ENCODE measurements at regions not wholly inside any gene's neighbourhood (a gene's known extent, or its start where the extent isn't known, plus 50 kb on each side); places are given as distances from the start of the nearest gene placed in this dataset.
"Not testable (repeated sequence)": the region's sequence is repeated elsewhere in the genome, so short reads cannot be mapped to it uniquely, and the experiment has no call there.

GRCh38 chr6:149127212-149127611 lies 190.3 kb upstream of the TAB2 start:
- no peak for DNase-seq (ENCODE audit: low read depth in 1 of 2, low spot score in 1 of 2)

GRCh38 chr6:149128489-149129145 lies 188.9 kb upstream of the TAB2 start:
- no peak for DNase-seq (ENCODE audit: low read depth in 1 of 2, low spot score in 1 of 2)

DNA sequence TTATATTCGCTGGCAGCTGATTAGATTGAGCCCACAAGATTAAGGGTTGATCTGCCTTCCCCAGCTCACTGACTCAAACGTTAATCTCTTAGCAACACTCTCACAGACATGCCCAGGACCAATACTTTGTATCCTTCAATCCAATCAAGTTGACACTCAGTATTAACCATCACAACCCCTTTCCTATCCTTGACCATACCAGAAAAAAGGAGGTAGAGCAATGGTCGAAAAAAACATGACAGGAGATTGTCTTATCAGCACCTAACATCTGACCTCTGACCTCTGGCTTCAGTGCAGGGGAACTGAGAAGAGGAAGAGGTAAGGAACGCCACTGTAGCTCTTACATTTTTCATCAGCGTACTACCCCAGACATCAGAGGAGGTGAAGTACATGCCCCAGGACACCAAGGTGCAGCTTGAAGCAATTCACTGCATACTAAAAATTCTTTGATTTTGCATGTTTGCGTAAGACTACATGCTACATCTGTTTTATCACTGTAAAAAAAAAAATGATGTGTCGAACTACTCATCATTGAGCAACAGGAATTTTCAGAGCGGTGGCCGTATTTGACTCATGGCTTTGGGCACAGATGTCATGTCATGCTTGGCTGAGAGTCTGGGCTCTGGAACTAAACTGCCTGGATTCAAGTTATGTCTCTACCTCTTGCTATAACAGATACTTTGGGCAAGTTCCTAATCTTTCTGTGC lies 188.0 kb upstream of the TAB2 start:
- no peak for DNase-seq (ENCODE audit: low read depth in 1 of 2, low spot score in 1 of 2)

DNA sequence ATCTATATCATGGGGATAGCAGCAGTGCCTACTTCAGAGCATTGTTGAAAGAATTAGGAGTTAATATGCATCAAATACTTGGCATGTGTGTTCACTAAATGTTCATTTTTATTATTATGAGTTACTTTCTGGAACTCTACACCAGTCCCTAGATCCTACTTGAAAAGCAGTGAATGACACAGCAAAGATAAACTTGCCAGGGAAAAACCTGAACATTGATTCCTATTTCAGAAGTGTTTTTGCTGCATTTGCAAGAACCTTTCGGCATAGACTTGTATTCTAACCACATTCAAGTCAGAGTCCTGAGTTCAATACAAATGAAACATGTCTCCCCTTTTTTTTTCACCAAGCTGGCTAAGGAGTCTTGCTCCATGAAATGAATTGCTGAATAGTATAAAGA lies 187.4 kb upstream of the TAB2 start:
- no peak for DNase-seq (ENCODE audit: low read depth in 1 of 2, low spot score in 1 of 2)

DNA sequence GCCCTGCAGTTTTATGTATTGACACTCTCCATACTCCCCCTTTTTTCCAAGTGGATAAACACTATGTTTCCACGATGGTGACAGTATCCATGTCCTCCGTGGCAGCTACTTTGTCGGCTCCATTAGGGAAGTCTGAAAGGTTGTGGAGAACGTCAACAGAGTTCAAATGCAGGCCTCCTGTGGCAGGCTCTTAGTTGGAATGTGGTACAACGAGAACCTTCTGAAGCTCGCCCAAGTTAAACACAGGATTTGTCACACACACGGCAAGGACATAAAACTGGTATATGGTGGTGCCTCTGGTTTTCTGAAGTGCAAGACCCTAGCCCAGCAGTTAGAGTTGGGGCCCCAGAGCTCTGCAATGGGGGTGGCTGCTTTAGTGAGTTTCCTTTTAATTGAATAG lies 187.0 kb upstream of the TAB2 start:
- no peak for DNase-seq (ENCODE audit: low read depth in 1 of 2, low spot score in 1 of 2)

GRCh38 chr6:149131891-149132290 lies 185.6 kb upstream of the TAB2 start:
- DNase-seq (ENCODE audit: low read depth in 1 of 2, low spot score in 1 of 2) = no peak

- DNase-seq (ENCODE audit: low read depth in 1 of 2, low spot score in 1 of 2) = no peak
These were observed 185.2 kb upstream of the TAB2 start for GRCh38 chr6:149132336-149132735.

GRCh38 chr6:149134511-149134933 lies 183.0 kb upstream of the TAB2 start:
- no peak for DNase-seq (ENCODE audit: low read depth in 1 of 2, low spot score in 1 of 2)

DNA sequence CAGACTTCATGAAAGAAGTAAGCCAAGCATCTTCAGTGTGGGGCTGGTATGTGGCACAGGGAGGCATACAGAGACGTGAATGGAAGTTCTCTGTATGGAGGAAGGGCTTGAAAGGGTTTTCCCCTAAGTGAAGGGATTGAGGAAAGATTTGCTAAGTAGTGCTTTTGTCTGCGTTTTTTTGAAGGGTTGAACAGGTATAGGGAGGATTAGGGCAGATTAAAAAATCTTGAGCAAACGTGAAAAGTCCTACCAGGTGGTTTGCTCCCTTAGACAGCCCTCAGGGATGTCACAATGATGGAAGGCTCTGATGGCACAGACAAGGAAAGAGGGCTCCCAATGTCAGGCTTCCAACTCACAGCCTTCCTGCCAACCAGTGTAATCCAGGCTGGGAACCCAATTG lies 181.7 kb upstream of the TAB2 start:
- no peak for DNase-seq (ENCODE audit: low read depth in 1 of 2, low spot score in 1 of 2)

DNA sequence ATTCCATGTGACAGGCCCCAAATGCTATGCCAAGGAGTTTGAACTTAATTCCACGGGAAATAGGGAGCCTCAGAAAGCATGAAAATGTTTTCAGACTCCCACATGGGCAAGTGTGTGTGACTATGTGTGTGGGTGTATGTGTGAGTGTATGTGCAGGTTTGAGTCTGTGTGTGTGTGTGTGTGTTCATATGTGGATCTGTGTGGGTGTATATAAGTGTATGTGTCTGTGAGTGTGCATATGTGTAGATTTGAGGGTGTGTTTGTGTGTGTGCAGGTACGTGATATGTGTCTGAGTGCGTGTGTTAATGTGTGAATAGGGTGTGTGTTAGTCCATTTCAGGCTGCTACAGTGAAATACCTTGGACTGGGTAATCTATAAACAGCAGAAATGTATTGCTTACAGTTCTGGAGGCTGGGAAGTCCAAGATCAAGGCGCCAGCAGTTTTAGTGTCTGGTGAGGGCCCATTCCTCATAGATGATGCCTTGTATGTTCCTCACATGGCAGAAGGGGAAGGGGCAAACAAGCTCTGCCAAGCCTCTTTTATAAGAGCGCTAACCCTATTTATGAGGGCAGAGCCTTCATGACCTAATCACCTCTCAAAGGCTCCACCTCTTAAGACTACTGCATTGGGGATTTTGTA lies 181.1 kb upstream of the TAB2 start:
- no peak for DNase-seq (ENCODE audit: low read depth in 1 of 2, low spot score in 1 of 2)

DNA sequence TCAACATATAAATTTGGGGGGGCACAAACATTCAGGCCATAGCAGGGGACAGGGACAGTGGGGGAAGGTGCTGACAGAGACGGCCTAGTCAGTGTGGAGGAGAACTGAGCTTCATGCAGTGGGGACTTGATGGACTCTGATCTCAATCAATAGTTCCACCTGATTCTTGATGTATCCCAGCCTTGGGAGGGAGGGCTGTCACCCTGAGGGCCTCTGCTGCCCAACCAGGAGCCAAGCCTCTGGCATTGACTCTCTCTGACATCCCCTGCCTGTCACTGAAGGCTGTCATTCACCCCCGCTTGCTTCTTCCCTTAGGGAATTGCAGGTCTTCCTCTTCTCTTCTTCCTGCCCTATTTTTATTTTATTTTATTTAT lies 180.6 kb upstream of the TAB2 start:
- DNase-seq (ENCODE audit: low read depth in 1 of 2, low spot score in 1 of 2) = no peak

DNA sequence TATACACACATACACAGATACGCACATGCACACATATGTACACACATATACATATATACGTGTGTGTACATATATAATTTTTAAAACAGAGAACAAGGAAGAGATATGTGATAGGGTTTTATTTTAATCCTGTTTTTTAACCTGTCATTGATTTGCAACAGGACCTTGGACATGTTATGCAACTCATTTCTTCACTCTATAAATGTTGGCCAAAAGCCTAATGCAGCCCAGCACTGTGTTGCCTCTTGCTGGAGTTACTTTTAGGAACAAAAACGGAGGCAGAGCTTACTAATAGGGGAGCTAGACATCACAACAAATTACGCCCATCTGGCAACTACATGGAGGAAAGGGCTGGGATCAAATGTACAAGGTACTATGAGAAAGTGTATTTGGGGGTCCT lies 179.9 kb upstream of the TAB2 start:
- DNase-seq (ENCODE audit: low read depth in 1 of 2, low spot score in 1 of 2) = no peak

- no peak for DNase-seq (ENCODE audit: low read depth in 1 of 2, low spot score in 1 of 2)
These were observed 179.4 kb upstream of the TAB2 start for GRCh38 chr6:149138089-149138488.

DNA sequence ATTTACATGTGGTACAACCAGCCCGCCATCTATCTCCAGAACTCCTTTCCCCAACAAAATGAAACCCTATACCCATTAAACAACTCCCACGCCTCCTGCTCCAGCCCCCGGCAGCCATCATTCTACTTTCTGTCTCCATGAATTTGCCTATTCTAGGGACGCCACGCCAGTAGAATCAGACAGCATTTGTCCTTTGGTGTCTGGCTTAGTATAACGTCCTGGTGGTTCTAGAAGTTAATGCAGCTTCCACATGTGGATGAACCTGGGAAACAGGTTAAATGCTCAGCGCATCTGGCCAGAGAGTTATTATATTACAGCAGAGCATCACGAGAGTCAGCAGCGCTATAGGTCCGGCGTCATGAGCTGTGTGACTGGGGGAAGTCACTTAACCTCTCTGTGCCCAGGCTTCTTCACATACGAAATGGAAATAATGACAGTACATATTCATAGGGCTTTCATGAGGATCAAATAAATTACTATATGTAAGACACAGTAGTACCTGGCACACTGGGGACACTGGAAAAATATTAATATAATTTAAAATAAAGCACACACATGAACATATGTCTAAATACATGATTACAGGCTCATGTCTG lies 178.7 kb upstream of the TAB2 start:
- no peak for DNase-seq (ENCODE audit: low read depth in 1 of 2, low spot score in 1 of 2)

DNA sequence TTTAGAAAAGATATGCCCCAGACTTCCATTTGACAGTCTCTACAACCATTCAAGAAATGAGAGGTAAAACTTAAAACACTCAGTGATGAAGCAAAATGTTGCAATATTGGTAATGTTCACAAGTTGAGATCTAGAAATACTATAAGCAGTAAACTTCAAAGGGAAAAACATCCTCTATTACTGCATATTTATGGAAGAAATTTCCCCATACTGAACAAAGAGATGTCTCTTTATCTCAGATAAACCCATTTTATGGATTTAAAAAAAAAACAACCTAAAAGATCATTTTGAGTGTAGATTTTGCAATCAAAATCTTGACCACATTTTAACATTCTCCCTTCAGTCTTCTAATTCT lies 177.8 kb upstream of the TAB2 start:
- DNase-seq (ENCODE audit: low read depth in 1 of 2, low spot score in 1 of 2) = no peak

- peak in 1 of 2 donors; percentile 21 for DNase-seq (ENCODE audit: low read depth in 1 of 2, low spot score in 1 of 2)
These were observed 177.2 kb upstream of the TAB2 start for GRCh38 chr6:149140137-149140909.

DNA sequence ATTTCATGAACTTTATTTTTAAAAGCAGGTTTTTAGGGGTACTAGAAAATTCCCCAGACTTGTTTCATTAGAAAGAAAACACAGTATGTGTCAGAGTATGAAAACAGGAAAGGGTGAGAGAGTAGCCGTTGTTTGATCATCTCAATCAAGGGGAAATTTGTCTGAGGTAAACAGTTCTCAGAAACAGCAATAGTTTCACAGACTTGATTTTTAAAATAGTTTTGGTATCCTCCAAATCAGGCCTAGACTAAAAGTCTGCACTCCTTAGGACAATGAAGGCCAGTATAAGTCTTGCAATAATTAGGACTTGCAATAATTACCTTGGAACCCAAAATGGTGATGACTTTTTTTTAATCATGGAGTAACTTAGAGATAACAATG lies 176.6 kb upstream of the TAB2 start:
- DNase-seq (ENCODE audit: low read depth in 1 of 2, low spot score in 1 of 2) = no peak

DNA sequence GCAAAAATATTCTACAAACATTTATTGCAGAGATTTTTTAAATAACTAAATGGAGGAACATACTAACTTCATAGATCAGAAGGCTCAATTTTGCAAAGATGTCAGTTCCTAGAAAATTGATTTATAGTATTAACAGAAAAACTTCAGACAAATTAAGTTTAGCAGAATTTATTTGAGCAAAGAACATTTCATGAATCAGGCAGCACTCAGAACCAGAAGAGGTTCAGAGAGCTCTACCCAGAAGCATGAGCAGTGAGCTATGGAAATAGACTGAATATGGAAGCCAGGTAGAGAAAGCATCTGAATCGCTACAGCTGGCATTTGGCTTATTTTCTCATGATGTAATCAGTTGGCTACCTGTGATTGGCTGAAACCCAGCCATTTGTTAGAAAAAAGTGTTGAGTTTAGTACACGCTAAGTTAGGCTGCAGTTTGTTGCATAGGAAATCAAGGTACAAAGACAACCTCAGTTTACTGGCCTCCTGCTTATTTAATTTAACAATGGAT lies 174.5 kb upstream of the TAB2 start:
- DNase-seq (ENCODE audit: low read depth in 1 of 2, low spot score in 1 of 2) = no peak

GRCh38 chr6:149145800-149146199 lies 171.7 kb upstream of the TAB2 start:
- not testable (repeated sequence) for DNase-seq (ENCODE audit: low read depth in 1 of 2, low spot score in 1 of 2)

DNA sequence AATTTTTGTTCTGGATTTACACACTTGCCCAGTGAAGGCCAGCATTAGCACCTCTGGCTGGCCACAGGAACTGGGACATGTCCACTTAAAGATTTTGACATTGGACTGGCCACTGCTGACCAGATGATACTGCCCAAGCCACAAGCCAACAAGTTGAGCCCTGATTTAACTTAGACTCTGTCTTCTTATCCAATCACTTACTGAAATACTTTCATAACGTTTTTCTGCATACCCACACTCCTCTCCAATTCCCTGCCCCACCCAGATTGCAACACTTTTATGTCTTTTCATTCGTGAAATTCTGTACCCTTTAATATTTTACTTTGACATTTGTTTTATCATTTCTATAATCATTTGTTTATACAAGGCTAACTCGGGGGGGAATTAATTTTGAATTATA lies 170.3 kb upstream of the TAB2 start:
- DNase-seq (ENCODE audit: low read depth in 1 of 2, low spot score in 1 of 2) = no peak

GRCh38 chr6:149147938-149148718 lies 169.4 kb upstream of the TAB2 start:
- no peak for DNase-seq (ENCODE audit: low read depth in 1 of 2, low spot score in 1 of 2)

Data from activated T-helper 1 cell treated with anti-CD3 and anti-CD28 coated beads, Interleukin-2, amount 50 U/mL, for 16 hours (primary cell).